Activated CD4-positive, alpha-beta T cell treated with anti-CD3 and anti-CD28 coated beads, Interleukin-2, amount 50 U/mL, for 48 hours (primary cell): ENCODE measurements at regions not wholly inside any gene's neighbourhood (a gene's known extent, or its start where the extent isn't known, plus 50 kb on each side); places are given as distances from the start of the nearest gene placed in this dataset.

ENCODE experiments used
- DNase-seq, 2 experiments: peaks; one replicate each; pipeline ENCODE4 v3.0.0-alpha.2; 2020

GRCh38 chr9:107888773-107889227 lies 399.2 kb upstream of the KLF4 start:
- no peak for DNase-seq

GRCh38 chr9:107886826-107887225 lies 397.3 kb upstream of the KLF4 start:
- no peak for DNase-seq

GRCh38 chr9:107883496-107884124 lies 394.0 kb upstream of the KLF4 start:
- DNase-seq, result no peak

GRCh38 chr9:107881626-107882300 lies 392.2 kb upstream of the KLF4 start:
- DNase-seq, result no peak

GRCh38 chr9:107878462-107878861 lies 388.9 kb upstream of the KLF4 start:
- no peak for DNase-seq

GRCh38 chr9:107875571-107875980 lies 386.0 kb upstream of the KLF4 start:
- no peak for DNase-seq

- no peak for DNase-seq
Observed at GRCh38 chr9:107874591-107875369, 385.2 kb upstream of the KLF4 start.

- no peak for DNase-seq
Observed at GRCh38 chr9:107874137-107874536, 384.6 kb upstream of the KLF4 start.

GRCh38 chr9:107872457-107873192 lies 383.1 kb upstream of the KLF4 start:
- no peak for DNase-seq

GRCh38 chr9:107870927-107871680 lies 381.5 kb upstream of the KLF4 start:
- no peak for DNase-seq

GRCh38 chr9:107870221-107870620 lies 380.7 kb upstream of the KLF4 start:
- DNase-seq, result no peak

GRCh38 chr9:107869111-107869510 lies 379.5 kb upstream of the KLF4 start:
- DNase-seq, result no peak

GRCh38 chr9:107868186-107868585 lies 378.6 kb upstream of the KLF4 start:
- DNase-seq, result no peak

- no peak for DNase-seq
Observed at GRCh38 chr9:107867738-107868137, 378.2 kb upstream of the KLF4 start.

GRCh38 chr9:107866711-107867311 lies 377.2 kb upstream of the KLF4 start:
- DNase-seq, result no peak

GRCh38 chr9:107863396-107863795 lies 373.8 kb upstream of the KLF4 start:
- no peak for DNase-seq

GRCh38 chr9:107862881-107863280 lies 373.3 kb upstream of the KLF4 start:
- DNase-seq, result no peak

- DNase-seq, result no peak
Observed at GRCh38 chr9:107862323-107862722, 372.8 kb upstream of the KLF4 start.

- DNase-seq, result no peak
Observed at GRCh38 chr9:107861075-107861474, 371.5 kb upstream of the KLF4 start.

- DNase-seq, result no peak
Observed at GRCh38 chr9:107858260-107858659, 368.7 kb upstream of the KLF4 start.

- DNase-seq, result no peak
Observed at GRCh38 chr9:107856633-107857032, 367.1 kb upstream of the KLF4 start.

- no peak for DNase-seq
Observed at GRCh38 chr9:107855164-107855563, 365.6 kb upstream of the KLF4 start.
